VCaP (cell line): ENCODE measurements at regions not wholly inside any gene's neighbourhood (a gene's known extent, or its start where the extent isn't known, plus 50 kb on each side); places are given as distances from the start of the nearest gene placed in this dataset.

Experiments
- H3K27ac ChIP-seq: fragments of 450-650 bp; 2 replicates; pipeline ENCODE4 v1.5.1; 2017
- TF ChIP-seq, protein P1 (sequence below): fragments of 450-650 bp; conservative IDR thresholded peaks from 2 replicates; pipeline ENCODE4 v1.5.1; 2017; ENCODE audit warnings: mild to moderate bottlenecking, moderate library complexity

DNA sequence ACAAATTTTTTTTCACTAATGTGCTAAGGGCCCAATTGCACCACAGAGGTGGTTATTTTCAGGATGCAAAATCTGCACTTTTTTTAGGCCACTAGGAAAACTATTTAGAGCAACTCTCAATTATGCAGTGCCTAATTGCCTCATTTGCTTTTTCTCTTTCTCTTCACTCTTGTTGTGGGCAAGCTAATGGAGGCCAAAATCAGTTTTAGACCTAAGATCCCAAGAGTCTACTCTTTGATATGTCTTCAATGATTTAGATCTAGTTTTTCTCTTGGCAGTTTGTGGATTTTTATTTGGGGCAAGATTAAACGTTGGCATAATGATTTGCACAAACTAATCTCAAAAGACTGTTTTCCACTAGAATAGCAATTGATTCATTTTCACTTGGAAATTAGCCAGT is 1996.9 kb downstream of the LRRC4C start:
- no peak overlapping the region for H3K27ac ChIP-seq
- TF ChIP-seq, protein P1, sequence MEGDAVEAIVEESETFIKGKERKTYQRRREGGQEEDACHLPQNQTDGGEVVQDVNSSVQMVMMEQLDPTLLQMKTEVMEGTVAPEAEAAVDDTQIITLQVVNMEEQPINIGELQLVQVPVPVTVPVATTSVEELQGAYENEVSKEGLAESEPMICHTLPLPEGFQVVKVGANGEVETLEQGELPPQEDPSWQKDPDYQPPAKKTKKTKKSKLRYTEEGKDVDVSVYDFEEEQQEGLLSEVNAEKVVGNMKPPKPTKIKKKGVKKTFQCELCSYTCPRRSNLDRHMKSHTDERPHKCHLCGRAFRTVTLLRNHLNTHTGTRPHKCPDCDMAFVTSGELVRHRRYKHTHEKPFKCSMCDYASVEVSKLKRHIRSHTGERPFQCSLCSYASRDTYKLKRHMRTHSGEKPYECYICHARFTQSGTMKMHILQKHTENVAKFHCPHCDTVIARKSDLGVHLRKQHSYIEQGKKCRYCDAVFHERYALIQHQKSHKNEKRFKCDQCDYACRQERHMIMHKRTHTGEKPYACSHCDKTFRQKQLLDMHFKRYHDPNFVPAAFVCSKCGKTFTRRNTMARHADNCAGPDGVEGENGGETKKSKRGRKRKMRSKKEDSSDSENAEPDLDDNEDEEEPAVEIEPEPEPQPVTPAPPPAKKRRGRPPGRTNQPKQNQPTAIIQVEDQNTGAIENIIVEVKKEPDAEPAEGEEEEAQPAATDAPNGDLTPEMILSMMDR: no peak

DNA sequence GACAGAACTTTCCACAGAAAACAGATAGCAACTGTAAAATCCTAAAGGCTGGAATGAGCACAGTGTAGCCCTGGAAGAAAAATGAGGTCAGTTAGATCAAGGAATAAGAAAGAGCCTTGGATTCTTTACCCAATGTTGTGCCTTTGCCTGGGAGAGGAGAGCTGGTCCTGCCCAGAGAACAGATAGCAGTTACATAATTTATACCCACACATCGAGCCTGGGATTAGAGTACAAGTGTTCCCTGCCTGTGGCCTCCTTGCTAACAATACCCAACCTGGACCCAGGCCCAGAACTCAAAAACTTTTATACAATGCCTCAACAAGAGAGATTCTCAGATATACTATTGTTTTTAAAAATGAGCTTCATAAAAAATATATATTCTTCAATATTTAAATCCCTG is 1998.4 kb downstream of the LRRC4C start:
- TF ChIP-seq, protein P1: no peak
- no peak overlapping the region for H3K27ac ChIP-seq

DNA sequence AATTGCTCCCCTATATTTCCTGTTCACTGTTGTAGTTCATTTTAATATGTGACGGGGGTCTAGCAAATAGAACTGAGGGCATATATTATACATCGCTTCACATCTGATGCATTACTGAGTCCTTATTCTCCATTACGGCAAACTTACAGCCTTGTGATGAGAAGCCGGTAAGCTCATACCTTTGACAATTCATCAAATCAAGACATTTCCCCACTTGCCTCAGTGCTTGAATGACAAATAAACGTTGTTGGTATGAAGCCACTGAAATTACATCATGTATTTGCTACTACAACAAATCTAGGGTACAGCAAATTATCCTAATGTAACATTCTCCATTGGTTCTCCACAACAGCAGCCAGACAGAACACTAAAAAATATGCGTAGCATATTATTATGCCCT is 1999.8 kb downstream of the LRRC4C start:
- no peak overlapping the region for H3K27ac ChIP-seq
- TF ChIP-seq, protein P1: no peak

DNA sequence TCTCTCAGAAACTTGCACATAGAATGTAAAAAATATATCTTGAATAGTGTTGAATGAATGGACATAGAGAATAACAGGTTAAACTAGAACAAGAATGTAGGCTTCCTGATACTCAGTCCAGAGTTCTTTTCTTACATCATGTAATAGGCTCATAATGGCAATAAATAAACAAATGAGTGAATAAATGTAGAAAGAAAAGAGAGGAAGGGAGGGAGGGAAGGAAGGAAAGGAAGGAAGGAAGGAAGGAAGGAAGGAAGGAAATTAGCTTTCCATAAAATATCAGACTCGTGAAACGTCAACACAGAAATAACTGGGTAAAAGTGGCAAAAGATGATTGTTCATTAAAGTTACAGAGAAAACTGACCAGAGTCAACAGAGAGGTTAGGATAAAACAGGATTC is 2001.0 kb downstream of the LRRC4C start:
- H3K27ac ChIP-seq: no peak overlapping the region
- TF ChIP-seq, protein P1: no peak

DNA sequence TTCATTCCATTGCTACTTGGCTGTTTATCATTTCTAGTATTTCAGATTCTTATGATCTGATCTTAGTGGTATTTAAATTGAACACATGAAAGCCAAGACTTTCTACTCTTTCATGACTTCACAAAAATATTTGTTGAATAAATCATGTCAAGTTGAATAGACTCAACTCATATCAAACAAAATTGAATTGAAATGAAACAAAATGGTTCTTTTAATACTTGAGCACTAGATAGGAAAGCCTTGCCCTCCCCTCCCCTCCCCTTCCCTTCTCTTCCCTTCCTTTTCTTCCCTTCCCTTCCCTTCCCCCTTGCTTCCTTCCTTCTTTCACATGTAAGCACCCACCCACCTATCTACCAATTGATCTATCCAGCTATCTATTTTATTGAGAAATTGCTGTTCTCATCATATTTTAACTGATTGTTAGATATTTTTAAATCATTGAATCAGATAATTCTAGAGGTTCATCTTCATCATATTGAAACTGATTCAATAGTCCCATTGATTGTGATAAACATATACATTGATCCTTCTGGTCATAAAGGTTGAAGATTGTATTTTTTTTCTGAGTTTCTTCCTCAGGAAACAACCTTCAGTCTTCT is 2015.9 kb downstream of the LRRC4C start:
- TF ChIP-seq, protein P1: no peak
- no peak overlapping the region for H3K27ac ChIP-seq

DNA sequence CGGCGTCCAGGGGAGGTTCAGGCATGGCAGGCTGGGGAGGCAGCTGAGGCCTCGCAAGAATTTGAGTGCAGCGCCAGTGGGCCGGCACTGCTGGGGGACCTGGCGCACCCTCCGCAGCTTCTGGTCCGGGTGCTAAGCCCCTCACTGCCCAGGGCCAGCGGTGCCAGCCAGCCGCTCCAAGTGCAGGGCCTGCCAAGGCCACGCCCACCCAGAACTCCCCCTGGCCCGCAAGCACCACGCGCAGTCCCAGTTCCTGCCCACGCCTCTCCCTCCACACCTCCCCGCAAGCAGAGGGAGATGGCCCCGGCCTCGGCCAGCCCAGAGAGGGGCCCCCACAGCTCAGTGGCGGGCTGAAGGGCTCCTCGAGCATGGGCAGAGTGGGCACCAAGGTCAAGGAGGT is 2017.3 kb downstream of the LRRC4C start:
- TF ChIP-seq, protein P1: no peak
- no peak overlapping the region for H3K27ac ChIP-seq

DNA sequence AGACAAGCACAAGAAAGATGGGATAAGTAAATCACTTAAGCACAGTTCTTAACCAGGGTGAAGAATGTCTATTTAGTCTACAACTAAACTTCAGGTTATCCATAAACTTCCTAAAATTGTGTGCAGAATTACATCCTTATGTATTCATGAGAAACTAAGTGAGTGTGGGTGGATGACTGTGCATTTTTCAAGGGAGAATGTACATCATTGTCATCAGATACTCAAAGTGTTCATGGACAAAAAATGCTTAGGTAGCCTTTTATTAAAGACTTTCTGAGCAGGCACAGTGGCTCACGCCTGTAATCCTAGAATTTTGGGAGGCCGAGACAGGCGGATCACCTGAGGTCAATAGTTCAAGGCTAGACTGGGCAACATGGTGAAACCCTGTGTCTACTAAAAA is 2023.8 kb downstream of the LRRC4C start:
- H3K27ac ChIP-seq: no peak overlapping the region
- TF ChIP-seq, protein P1: no peak
